Activated T-cell treated with anti-CD3 and anti-CD28 coated beads for 1 hour (primary cell): ENCODE measurements at regions not wholly inside any gene's neighbourhood (a gene's known extent, or its start where the extent isn't known, plus 50 kb on each side); places are given as distances from the start of the nearest gene placed in this dataset.
"Not testable (repeated sequence)": the region's sequence is repeated elsewhere in the genome, so short reads cannot be mapped to it uniquely, and the experiment has no call there.

ENCODE experiments used
- DNase-seq: peaks from one replicate; pipeline ENCODE4 v3.0.0-alpha.2; 2020; ENCODE audit warnings: low read depth

DNA sequence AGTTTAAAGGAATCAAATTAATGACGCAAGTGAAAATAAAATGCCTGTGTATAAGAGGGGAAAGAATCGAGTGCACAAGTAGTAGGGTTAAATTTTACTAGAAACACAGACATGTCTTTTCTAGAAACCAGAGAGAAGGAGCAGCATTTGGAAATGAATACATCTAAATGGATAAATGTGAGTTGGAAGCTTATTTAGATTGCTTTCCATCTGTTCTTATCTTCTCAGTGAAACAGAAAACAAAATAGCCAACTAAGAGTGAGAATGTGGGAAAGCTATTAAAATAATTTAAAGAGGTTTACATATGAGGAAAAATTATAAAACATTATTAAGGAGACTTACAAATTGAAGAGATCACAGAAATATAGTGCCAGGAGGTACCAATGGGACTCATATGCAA, 1818.9 kb upstream of the FLRT2 start:
- no peak for DNase-seq

DNA sequence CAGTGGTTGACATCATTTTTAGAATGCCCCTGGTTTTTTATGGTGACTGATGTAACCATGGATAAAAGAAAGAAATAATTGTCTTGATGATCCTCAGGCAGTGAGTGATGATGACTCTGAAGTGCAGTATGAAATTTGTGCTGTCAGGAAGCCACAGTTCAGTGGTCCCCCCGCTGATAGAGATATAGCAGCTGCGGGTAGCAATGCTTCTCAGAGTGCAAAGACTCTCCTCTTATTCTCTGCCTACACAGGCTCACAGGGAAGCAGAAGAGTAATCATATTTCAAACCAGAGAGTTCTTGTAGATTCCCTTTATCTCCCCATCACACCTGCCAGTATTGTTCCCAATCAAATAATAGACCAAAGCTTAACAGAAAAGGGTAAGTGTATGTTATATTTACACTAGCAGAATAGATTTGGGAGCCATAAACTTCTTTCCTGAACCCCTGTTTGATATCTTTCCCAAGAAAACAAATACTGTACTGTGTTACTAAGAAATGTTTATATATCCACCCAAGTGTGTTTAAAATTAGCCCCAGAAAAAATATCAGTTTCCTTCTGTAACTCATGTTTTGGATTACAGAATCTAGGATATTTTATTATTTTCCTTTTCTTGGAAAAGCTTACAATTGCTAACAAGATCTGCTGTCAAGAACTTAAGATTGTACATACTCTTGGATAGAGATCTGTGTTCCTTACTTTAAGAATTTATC, 1817.4 kb upstream of the FLRT2 start:
- DNase-seq, result no peak

DNA sequence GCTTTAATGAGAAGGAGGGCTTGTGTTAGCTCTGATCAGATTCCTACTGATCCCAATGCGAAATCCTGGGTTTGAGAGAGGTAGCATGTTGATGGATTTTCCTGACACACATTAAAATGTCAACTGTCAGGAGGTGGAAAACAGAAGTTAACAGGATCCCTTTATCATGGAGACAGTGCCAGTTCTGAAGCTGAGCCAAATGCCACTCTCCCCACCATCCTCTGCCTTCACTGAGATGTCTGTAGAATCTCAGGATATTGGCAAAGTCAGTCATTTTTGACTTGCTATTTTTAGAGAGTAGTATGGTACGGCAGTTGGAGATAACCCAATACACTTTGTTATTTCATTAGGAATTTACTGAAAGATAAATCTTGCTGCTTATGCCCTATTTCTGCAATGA, 1816.2 kb upstream of the FLRT2 start:
- no peak for DNase-seq

DNA sequence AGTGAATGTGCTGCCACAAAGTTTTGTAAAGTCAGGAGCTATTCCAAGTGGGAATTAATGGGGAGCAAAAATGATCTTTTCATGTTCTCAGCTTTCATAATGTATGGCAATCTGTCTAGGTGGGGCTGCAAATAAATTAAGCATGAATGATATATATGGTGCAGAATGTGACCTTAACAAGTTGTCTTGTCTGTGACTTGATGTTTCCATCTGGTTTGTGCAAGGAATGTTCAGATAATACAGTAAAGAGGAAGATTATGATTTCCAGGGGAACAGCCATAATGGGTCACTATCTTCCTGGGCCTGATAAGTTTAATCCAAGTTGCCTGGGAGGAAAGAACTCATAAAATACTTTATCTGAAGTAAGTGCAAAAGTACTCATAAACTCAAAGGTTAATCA, 1815.8 kb upstream of the FLRT2 start:
- no peak for DNase-seq

DNA sequence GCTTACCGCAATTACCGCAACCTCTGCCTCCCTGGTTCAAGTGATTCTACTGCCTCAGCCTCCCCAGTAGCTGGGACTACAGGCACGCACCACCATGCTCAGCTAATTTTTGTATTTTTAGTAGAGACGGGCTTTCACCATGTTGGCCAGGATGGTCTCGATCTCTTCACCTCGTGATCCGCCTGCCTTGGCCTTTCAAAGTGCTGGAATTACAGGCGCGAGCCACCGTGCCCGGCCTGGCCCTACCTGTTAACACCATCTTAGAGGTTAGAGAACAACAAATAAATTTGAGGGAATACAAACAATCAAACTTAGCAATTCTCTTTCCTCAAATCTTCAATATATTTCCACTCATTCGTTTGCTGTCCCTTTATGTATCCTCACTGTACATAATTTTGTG, 1810.5 kb upstream of the FLRT2 start:
- not testable (repeated sequence) for DNase-seq

DNA sequence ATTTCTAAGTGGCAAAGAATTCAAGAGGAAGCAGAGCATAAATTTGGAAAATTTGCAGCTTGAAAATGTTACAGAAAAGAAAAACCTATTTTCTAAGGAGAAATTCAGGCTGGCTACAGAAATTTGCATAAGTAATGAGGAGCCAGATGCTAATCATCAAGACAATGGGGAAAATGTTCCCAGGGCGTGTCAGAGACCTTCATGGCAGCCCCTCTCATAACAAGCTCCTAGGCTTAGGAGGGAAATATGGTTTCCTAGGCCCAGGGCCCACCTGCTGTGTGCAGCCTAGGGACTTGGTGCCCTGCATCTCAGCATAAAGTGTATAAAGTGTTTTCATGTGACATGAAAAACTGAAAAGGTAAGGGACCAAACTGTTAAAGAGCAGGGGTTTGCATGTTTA, 1796.3 kb upstream of the FLRT2 start:
- no peak for DNase-seq

DNA sequence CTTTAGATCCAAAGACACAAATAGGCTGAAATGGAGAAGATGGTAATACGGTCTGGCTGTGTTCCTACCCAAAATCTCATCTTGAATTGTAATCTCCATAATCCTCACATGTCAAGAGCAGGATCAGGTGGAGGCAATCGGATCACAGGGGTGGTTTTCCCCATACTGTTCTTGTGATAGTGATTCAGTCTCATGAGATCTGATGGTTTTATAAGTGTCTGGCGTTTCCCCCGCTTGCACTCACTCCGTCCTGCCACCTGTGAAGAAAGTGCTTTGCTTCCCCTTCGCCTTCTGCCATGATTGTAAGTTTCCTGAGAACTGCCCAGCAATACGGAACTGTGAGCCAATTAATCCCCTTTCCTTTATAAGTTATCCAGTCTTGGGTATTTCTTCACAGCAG, 1795.5 kb upstream of the FLRT2 start:
- DNase-seq, result no peak

DNA sequence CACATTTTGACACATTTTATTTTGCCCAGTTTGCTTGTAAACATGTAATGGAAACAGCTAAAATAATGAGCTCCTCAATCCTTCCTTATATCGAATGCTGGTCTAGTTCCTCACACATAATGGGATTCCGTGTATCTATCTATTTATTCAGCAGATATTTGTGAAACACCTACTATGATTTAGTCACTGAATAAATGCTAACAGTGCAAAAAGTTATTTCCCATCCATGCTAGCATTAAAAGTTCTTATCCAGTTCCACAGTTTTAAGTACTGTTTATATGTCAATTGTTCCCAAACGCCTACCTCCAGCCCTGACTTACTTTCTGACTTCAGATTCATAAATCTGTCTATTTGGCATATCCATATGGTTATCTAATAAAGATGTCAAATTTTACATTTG, 1788.7 kb upstream of the FLRT2 start:
- DNase-seq, result no peak

DNA sequence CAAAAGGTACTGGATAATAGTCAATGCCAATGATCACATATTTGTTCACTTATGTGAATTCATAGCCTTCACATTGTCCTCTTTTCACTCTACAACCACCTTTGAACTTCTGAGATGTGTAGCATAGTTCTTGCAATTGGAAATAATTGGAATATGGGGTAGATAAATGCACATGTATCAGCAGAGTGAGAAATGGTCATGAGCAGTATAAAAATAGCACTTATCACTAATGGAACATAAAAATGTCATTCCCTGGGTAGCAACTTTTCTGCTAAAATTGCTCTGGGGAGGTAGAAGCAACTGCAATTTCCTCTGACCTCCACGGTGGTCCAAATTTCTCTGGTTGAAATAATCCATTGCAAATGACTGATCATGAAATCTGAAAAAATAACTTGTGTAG, 1785.7 kb upstream of the FLRT2 start:
- no peak for DNase-seq

DNA sequence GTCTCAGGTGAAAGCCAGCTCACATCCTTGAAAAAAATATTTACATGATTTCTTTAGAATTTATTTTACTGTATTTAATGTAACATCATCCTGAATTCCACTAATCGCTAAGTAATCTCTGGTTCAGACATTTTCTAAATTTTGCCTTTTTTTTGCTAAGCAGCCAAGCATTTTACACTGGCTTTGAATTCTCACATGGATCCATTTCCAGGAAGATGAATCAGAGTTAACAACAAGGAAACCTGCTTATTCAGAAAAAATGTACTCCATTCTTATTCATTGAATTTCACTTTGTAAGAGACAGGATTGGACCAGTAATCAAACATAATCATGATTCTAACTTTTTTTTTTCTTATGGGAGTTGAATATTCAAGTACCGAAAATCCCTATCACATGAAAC, 1785.1 kb upstream of the FLRT2 start:
- DNase-seq, result no peak

DNA sequence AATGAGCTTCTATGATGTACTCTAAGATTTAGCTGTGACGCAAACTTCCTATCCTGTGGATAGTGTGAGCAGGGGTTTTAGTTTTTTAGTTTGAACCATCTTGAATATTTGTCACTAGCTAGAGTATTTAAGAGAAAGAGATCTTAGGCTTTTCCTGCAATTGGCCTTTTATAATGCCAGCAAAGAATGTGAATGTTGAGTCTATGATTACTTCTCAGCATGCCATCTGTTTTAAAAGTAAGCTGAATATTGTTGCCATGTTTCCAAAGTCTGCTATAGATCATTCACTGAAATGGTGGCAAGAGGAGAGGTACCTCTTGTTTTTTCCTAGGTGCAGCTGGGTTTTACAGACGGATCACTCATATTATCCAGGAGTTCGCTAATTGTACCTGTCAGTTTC, 1783.6 kb upstream of the FLRT2 start:
- DNase-seq, result no peak

DNA sequence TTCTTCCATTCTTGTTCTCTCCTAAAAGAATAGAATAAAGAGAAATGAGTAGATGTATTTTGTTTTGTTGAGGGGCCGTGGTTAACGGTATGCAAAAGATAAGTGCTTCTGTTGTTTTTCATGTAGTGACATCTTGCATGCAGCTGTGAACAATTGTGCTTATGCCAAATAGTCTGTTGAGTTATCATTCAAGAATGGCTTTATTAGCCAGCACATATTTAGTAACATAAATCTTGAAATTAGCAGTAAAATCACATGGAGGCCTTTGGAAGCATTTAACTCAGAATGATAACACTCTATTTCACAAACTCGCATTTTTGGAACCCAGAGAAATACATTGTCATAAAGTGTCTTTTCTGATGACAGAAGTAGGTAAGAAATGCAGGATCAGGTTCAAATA, 1772.0 kb upstream of the FLRT2 start:
- no peak for DNase-seq

DNA sequence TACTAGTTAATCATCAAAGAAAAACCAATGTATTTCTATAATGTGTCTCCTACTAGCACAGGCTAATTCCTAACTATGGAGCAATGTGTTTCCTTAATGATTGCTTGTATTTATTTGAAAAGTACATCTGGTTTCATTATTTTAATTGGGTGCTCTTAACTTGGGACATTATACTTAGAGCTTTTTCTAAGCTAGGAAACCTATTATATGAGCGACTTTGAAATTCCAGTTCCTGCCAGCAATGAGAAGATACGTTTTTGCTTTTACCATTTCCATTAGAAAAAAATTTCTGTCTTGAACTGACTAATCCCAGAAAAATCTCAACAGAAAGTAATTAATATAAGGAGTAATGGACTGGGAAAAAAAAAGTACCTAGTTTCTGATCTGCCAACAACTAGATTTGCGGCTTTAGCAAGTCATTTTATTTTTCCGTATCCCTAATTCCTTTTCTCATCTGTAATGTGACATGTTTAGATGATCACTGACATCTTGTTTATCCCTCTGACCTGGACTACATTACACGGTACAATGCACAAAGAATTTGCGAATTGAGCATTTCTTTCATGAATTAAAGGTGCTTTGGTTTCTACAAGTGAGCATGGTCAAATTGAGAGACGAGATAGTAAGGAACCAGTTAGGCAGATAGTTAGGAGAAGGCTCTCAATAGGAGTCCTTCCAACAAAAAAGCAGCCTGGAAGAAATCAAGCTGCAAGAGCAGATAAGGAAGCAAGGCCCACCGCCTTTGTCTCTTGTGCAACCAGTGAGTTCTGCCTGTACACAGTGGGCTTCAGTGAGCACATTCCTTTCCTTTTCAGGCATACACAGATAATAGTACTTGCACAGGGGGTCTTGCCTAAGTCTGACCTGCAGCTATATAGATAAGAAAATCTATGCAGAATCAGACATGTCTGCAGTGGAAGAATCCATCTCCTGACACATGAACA, 1765.0 kb upstream of the FLRT2 start:
- no peak for DNase-seq

DNA sequence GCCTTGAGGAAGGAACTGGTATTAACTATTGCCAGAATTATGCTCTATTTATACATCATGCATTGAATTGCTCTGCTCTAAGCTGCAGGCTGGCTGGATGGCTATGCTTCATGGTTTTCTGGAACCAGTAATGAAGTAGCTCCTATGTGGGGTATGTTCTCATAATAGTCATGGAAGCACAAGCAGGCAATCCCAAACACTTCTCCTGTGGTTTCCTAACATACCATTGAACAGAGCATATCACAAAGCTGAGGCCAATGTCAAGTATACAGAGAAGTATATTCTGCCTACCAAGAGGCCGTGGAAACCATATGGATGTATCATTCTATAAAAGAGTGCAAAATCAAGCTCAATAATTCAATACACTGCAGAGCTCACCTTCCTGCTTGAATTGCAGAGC, 1752.4 kb upstream of the FLRT2 start:
- DNase-seq, result no peak

DNA sequence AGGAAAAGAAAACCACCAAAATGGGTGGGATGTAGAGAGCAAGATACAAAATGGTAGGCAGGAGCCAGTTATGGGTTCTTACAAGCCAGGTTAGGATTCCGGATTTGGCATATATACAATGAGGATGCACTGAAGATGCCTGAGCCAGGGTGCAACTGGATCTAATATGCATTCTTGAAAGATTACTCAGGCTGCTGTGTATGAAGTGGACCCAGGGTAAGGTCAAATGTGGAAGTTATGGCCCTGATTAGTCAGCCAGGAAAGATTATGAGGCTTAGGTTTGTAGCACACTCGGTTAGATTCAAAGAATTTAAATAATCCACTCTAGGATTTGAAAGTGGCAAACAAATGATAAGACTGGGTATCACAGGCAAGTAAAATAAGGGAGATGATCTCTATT, 1750.7 kb upstream of the FLRT2 start:
- no peak for DNase-seq

DNA sequence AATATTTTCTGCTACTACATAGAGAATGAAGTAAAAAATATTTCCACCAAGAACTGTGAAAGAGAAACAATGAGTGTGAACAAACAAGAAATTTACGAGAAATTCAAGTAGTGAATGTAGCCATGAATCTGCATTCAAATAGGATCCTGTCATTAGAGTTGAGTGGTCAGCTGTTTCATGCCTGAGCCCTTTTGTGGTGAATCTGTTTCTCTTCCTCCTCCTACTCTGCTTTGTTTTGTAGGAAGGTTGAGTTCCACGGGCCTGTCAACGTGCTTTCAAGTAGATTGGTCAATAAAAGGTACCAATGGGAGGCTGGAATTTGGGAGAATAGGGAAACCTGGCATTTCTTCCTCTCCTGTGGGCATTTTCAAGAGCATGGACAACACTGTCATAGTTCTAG, 1749.6 kb upstream of the FLRT2 start:
- DNase-seq, result no peak

DNA sequence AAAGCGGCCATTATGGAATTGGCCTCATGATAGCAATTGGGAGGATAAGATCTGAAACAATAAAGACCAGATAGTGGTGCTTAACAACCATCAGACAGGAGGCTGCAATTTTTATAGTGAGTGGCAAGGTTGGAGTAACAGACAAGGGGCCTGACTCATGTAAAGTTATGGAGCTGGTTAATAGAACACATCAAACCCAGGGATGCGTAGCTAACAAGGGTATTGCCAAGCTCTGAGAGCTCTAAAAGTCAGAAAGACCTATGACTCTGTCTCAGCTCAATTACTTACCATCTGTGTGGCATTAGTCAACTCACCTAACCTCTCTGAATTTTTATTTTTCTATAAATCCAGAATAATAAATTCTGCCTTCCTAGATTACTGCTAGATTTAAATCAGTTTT, 1731.5 kb upstream of the FLRT2 start:
- DNase-seq, result no peak

DNA sequence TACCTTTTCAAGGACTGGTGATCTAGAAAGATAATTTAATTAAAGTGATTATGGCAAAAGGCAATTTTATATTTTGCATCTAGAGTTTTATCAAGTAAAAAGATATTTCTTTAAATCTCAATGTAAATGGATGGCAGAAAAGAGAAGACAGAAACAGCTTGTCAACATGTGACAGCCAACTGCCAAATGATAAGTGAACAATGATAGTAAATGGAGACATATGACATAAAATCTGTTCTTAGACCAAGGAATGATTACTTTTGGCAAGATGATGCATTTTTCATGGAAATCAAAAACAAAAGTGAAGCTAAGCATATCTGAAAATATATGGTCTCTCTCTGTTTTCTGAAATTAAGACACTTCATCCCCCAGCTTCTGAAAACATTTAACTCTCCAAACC, 1730.7 kb upstream of the FLRT2 start:
- no peak for DNase-seq

DNA sequence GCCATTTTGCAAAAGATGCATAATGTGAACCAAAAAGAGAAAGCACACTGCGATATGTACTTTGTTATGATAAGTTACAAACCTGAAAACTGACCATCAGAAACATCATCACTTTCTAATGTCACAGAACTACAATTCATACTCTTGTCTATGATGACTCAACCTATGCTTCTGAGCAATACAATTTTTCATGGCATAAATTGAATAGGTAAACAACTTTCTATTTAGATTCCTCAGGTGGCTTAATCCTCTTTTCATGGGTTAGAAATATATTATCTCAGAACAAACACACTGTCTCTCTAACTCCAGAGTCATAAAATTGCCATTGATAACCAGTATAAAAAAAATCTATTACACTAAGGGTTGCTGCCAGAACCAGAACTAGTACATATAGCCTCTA, 1715.0 kb upstream of the FLRT2 start:
- no peak for DNase-seq

DNA sequence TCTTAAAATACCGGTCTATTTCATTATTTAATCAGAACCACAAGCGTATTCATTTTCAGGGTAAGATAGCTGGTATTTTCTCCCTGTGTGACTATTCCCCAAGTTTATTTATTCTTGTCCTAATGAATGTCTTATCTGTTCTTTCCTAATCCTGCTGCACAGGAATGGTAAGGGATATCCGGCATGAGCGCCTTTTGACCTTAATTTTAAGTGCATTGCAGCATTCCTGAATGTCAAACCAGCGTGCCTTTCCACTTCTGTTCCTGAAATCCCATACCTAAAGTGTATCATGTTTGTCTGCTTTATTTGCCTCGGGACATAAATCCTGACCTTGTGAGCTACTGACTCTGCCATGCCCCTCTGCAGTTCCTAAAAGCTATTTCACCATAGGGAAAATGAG, 1713.2 kb upstream of the FLRT2 start:
- DNase-seq, result no peak

DNA sequence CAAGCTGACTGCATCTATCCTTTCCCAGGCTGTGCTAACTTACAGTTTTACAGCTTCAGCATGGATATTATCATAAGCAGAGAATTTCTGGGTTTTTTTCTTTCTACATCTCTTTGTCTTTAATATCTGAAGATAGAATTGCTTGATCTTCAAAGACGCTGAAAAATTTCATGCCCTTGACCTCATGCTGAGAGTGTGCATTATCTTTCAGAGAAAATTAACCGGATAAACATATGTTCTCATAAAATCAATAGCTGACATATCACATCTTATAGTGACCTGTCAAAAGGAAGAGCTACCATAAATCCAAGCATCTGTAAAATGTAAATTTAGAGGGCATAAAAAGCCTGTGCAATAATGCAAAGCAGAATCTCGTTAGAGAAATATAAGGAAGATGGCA, 1704.1 kb upstream of the FLRT2 start:
- DNase-seq, result no peak

DNA sequence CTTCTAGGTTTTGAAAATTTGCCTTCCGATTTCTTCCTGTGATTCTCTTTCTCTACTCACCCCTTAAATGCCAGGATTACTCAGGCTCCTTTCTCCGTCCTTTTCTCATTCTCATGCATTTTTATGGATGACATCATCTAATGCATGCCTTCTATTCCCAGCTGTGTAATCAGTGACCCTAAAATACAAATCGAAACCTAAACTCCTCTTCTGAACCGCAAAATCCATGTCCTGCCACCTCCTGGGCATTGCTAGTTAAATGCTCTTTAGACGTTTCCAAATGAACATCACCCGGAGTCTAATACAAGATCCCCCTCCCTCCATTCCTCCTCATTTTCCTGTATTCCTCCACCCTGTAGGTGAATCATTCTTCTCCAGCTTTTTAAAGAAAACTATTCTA, 1703.1 kb upstream of the FLRT2 start:
- DNase-seq, result no peak

DNA sequence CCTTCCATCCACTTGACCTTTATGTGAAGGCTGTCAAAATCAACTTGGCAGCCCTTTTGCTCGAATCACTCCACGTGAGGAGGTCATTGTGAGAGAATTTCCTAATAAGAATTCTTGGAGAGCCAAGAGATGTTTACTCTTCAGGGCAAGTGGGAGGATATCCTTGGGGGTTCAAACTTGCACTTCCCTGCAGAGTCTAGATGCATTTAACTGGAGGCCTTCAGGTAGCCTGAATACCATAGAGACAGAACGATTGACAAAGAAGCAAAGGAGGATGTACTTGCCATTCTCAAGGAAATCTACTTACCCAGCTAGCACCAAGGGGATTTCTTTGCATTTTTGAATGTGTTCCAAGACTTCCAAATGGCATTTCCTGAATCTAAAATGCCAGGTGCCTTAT, 1702.6 kb upstream of the FLRT2 start:
- no peak for DNase-seq

DNA sequence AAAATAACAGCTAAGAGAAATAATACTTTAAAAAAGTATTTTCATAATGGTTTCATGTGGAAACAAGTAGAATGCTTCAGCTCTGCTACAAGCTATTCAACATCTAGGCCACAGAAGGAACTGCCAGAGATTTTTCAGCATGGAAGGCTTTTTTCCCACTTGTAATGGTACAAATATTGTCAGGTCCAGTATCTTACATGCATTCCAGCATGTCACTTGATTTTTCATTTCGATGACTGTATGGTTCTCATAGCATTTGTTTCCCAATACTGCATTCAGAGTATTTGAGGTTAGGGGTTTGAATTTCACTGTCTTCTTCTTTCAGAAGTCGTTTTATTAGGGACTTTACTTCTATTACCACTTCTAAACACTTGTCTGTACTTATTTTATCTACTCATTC, 1701.5 kb upstream of the FLRT2 start:
- no peak for DNase-seq
